ENCODE measurements at regions not wholly inside any gene's neighbourhood (a gene's known extent, or its start where the extent isn't known, plus 50 kb on each side); places are given as distances from the start of the nearest gene placed in this dataset.

GRCh38 chr3:23735062-23735461 lies 70.7 kb upstream of the UBE2E1 start:
- DNase-seq = no peak
- Histone ChIP-seq H3K4me1 (peaks cover 21% of the 10 kb centered on the region), H3K27ac (no peak overlapping the region), H3K27me3 (no peaks in the 10 kb centered on the region), H3K9me3 (no peaks in the 10 kb centered on the region), H3K4me3 (no peak overlapping the region), H3K36me3 (ENCODE audit: low read depth, missing control alignments) (no peaks in the 10 kb centered on the region)
- 45 to 58% methylated on average over 3 of the region's 3 CpGs for WGBS, 2 donors
- TF ChIP-seq POLR2A (IDR thresholded peaks at IDR 0.05) (no peak), CTCF (IDR thresholded peaks at IDR 0.05) (no peak)
- intact Hi-C loops (cut with DNase I; ENCODE audit: low total_unique reads) = no loop called here

DNA sequence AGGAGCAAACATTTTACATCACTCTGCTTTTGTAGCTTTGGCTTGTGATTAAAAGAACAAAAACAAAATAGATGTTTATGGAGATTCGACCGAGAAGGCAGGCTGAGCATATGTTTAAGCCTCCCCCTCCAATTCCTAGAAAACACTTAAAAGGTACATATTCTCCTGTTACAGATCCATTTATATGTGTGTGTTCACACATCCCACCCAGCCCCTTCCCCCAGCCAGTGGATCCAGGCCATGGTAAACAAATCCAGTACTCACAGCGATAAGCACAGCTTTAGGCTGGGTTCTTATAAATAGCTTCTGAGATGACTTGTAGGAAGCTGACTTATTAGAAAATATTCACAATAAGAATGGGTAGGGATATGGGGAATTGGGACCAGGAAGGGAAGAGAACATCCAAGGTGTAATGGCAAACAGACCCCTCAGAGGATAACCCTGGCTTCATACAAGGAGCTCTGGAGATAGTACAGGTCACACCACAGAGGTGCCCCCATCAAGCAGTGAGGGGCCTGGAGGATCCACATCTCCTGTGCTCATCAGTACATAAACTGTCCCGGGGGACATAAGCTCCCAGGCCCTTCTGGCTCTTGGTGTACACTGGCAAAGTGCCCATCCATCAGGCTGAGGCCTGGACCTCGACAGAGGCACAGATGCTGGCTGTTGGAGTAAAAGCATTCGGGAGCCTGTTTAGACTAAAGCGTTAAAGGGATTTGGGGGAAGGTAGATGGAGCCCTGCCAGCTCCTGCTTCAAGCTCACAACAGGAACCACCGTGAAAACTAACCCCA lies 70.0 kb upstream of the UBE2E1 start:
- Histone ChIP-seq H3K4me3 (no peak overlapping the region), H3K9me3 (no peaks in the 10 kb centered on the region), H3K4me1 (peaks cover 24% of the 10 kb centered on the region), H3K36me3 (ENCODE audit: low read depth, missing control alignments) (no peaks in the 10 kb centered on the region), H3K27ac (no peak overlapping the region), H3K27me3 (no peaks in the 10 kb centered on the region)
- intact Hi-C loops (cut with DNase I; ENCODE audit: low total_unique reads) = no loop called here
- no peak for DNase-seq
- 45 to 48% methylated on average over 8 of the region's 8 CpGs for WGBS, 2 donors
- no peak for TF ChIP-seq CTCF (IDR thresholded peaks at IDR 0.05)

GRCh38 chr3:23738944-23739343 lies 66.8 kb upstream of the UBE2E1 start:
- H3K4me3 ChIP-seq = no peak overlapping the region
- 92 to 93% methylated on average over 3 of the region's 3 CpGs for WGBS, 2 donors
- DNase-seq = no peak
- no peak overlapping the region for H3K27ac ChIP-seq
- TF ChIP-seq CTCF (IDR thresholded peaks at IDR 0.05) = no peak
- no peak for TF ChIP-seq POLR2A (IDR thresholded peaks at IDR 0.05)
- H3K4me1 ChIP-seq = peaks cover 18% of the 10 kb centered on the region
- intact Hi-C loops (cut with DNase I; ENCODE audit: low total_unique reads) = no loop called here
- no peaks in the 10 kb centered on the region for H3K36me3 ChIP-seq (ENCODE audit: low read depth, missing control alignments)
- no peaks in the 10 kb centered on the region for H3K9me3 ChIP-seq
- no peaks in the 10 kb centered on the region for H3K27me3 ChIP-seq

DNA sequence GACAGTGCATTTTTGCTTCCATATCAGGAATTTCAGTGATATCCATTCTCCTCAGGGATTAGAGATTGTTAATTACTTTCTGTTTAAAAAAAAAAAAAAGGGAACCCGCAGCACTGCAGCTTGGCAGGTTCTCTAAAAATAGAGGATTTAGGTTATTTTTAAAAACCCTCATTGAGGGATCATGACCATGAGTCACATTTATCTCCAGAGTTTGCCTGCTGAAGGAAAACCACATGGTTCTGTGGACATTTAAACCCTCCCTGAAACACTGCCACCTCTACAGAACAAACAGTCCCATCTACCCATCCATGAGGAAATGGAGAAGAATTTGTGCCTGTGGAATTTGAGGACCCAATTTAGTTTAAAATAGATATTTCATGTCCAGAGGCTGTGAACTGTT lies 66.2 kb upstream of the UBE2E1 start:
- Histone ChIP-seq H3K27ac (peak overlapping the region in 1 of 2 donors; percentile 14), H3K9me3 (no peaks in the 10 kb centered on the region), H3K36me3 (ENCODE audit: low read depth, missing control alignments) (no peaks in the 10 kb centered on the region), H3K4me3 (no peak overlapping the region), H3K4me1 (peaks cover 18% of the 10 kb centered on the region), H3K27me3 (no peaks in the 10 kb centered on the region)
- DNase-seq = peak; percentile 36
- intact Hi-C loops (cut with DNase I; ENCODE audit: low total_unique reads) = no loop called here
- 22 to 35% methylated on average over 1 of the region's 1 CpG for WGBS, 2 donors
- TF ChIP-seq POLR2A (IDR thresholded peaks at IDR 0.05) = no peak
- TF ChIP-seq CTCF (IDR thresholded peaks at IDR 0.05) = no peak

GRCh38 chr3:23740517-23740965 lies 65.2 kb upstream of the UBE2E1 start:
- Histone ChIP-seq H3K4me1 (peaks cover 17% of the 10 kb centered on the region), H3K36me3 (ENCODE audit: low read depth, missing control alignments) (no peaks in the 10 kb centered on the region), H3K27ac (no peak overlapping the region), H3K9me3 (no peaks in the 10 kb centered on the region), H3K27me3 (no peaks in the 10 kb centered on the region), H3K4me3 (no peak overlapping the region)
- intact Hi-C loops (cut with DNase I; ENCODE audit: low total_unique reads) = no loop called here
- 77 to 79% methylated on average over 2 of the region's 2 CpGs for WGBS, 2 donors
- TF ChIP-seq POLR2A (IDR thresholded peaks at IDR 0.05) (no peak), CTCF (IDR thresholded peaks at IDR 0.05) (no peak)
- no peak for DNase-seq
